Natural killer cell (primary cell): ENCODE measurements at regions not wholly inside any gene's neighbourhood (a gene's known extent, or its start where the extent isn't known, plus 50 kb on each side); places are given as distances from the start of the nearest gene placed in this dataset.

Source experiments
- ATAC-seq, 3 donors: fragments of 150-1000 bp in 2 of 3; fragments of 200-7000 bp in 1 of 3; cut with Tn5 transposase; 1 replicate in 1 of 3; 2 replicates in 2 of 3; pipeline ENCODE4 v1.10.0; 2021; ENCODE audit warnings: mild to moderate bottlenecking in 2 of 3, moderate library complexity in 2 of 3
- DNase-seq, 2 donors: peaks; one replicate each; pipeline versions ENCODE4 v3.0.0 to v3.0.0-alpha.2; 2013 to 2021; ENCODE audit warnings: mixed read lengths in 1 of 2
- H3K27ac ChIP-seq: one replicate; pipeline ENCODE4 v1.5.1; 2013; ENCODE audit warnings: mild to moderate bottlenecking, low read length
- H3K27me3 ChIP-seq: one replicate; pipeline ENCODE4 v1.6.1; 2013; ENCODE audit warnings: low read length; ENCODE audit not compliant: control insufficient read depth, insufficient read depth
- H3K36me3 ChIP-seq: one replicate; pipeline ENCODE4 v1.6.1; 2013; ENCODE audit warnings: low read length; ENCODE audit not compliant: control insufficient read depth, insufficient read depth
- H3K4me1 ChIP-seq: one replicate; pipeline ENCODE4 v1.6.1; 2013; ENCODE audit warnings: low read length; ENCODE audit not compliant: control insufficient read depth, insufficient read depth
- H3K4me3 ChIP-seq: one replicate; pipeline ENCODE4 v1.5.1; 2013; ENCODE audit warnings: low read length
- H3K9me3 ChIP-seq: one replicate; pipeline ENCODE4 v1.6.1; 2013; ENCODE audit warnings: low read length; ENCODE audit not compliant: control insufficient read depth, insufficient read depth
- H3K27ac Mint-ChIP-seq, 2 donors: one replicate each; pipeline ENCODE4 v1.8.0; 2022; ENCODE audit warnings: mild to moderate bottlenecking in 2 of 2, mixed read lengths in 2 of 2, moderate library complexity in 1 of 2
- H3K27me3 Mint-ChIP-seq, 2 donors: one replicate each; pipeline ENCODE4 v1.8.0; 2022; ENCODE audit warnings: low read depth in 2 of 2, mixed read lengths in 2 of 2
- H3K36me3 Mint-ChIP-seq: one replicate; pipeline ENCODE4 v1.8.0; 2022; ENCODE audit warnings: mixed read lengths
- H3K4me1 Mint-ChIP-seq, 2 donors: one replicate each; pipeline ENCODE4 v1.8.0; 2022; ENCODE audit warnings: mixed read lengths in 2 of 2
- H3K4me3 Mint-ChIP-seq: one replicate; pipeline ENCODE4 v1.8.0; 2022; ENCODE audit warnings: mild to moderate bottlenecking, moderate library complexity, mixed read lengths
- H3K9me3 Mint-ChIP-seq, 2 donors: one replicate each; pipeline ENCODE4 v1.8.0; 2022; ENCODE audit warnings: mixed read lengths in 2 of 2
- CTCF ChIP-seq: fragments of 200-600 bp; IDR thresholded peaks from one replicate; pipeline ENCODE4 v1.8.0; 2022; ENCODE audit warnings: antibody characterized with exemption
- WGBS: methylation state at CpG from one replicate; pipeline ENCODE4 v1.1.7; 2013; ENCODE audit warnings: missing lambda C conversion rate; ENCODE audit not compliant: insufficient coverage; 5-methylcytosine and 5-hydroxymethylcytosine counted together
- intact Hi-C: fragments of 100-400 bp; cut with micrococcal nuclease; formaldehyde crosslinking; loops from one replicate; pipeline ENCODE4 v1.14.2; 2022

- Mint-ChIP-seq H3K36me3 (no peaks in the 10 kb centered on the region), H3K4me3 (no peak overlapping the region), H3K27me3 (no peaks in the 10 kb centered on the region), H3K9me3 (peaks cover 0 to 2% of the 10 kb centered on the region in 2 donors), H3K27ac (no peak overlapping the region), H3K4me1 (no peaks in the 10 kb centered on the region)
- no peak overlapping the region for H3K27ac ChIP-seq
- TF ChIP-seq CTCF = no peak
- no peak overlapping the region for H3K4me3 ChIP-seq
- intact Hi-C loops = no loop called here
- H3K27me3 ChIP-seq = no peaks in the 10 kb centered on the region
- 86% methylated on average over 4 of the region's 4 CpGs for WGBS
- H3K36me3 ChIP-seq = no peaks in the 10 kb centered on the region
- H3K4me1 ChIP-seq = no peaks in the 10 kb centered on the region
- DNase-seq (no peak), ATAC-seq (no peak)
- no peaks in the 10 kb centered on the region for H3K9me3 ChIP-seq
These were observed 222.0 kb upstream of the CPNE8 start for GRCh38 chr12:39127401-39127800.

- H3K4me1 ChIP-seq = no peaks in the 10 kb centered on the region
- H3K4me3 ChIP-seq = no peak overlapping the region
- Mint-ChIP-seq H3K4me3 (no peak overlapping the region), H3K4me1 (no peaks in the 10 kb centered on the region), H3K9me3 (peaks cover 2 to 3% of the 10 kb centered on the region in 2 donors), H3K27me3 (no peaks in the 10 kb centered on the region), H3K36me3 (no peaks in the 10 kb centered on the region), H3K27ac (no peak overlapping the region)
- 38% methylated on average over 1 of the region's 2 CpGs for WGBS
- TF ChIP-seq CTCF = no peak
- no peak for ATAC-seq
- no peak overlapping the region for H3K27ac ChIP-seq
- DNase-seq = no peak
- no peaks in the 10 kb centered on the region for H3K9me3 ChIP-seq
- intact Hi-C loops = no loop called here
- H3K36me3 ChIP-seq = no peaks in the 10 kb centered on the region
- H3K27me3 ChIP-seq = no peaks in the 10 kb centered on the region
These were observed 220.2 kb upstream of the CPNE8 start for GRCh38 chr12:39125566-39125965.

- Histone ChIP-seq H3K4me3 (no peak overlapping the region), H3K4me1 (no peaks in the 10 kb centered on the region), H3K36me3 (no peaks in the 10 kb centered on the region), H3K9me3 (no peaks in the 10 kb centered on the region), H3K27me3 (no peaks in the 10 kb centered on the region), H3K27ac (no peak overlapping the region)
- Mint-ChIP-seq H3K9me3 (peaks cover 2 to 3% of the 10 kb centered on the region in 2 donors), H3K36me3 (no peaks in the 10 kb centered on the region), H3K27me3 (no peaks in the 10 kb centered on the region), H3K4me3 (no peak overlapping the region), H3K27ac (no peak overlapping the region), H3K4me1 (no peaks in the 10 kb centered on the region)
- 90% methylated on average over 6 of the region's 6 CpGs for WGBS
- ATAC-seq (no peak), DNase-seq (no peak)
- intact Hi-C loops = no loop called here
- TF ChIP-seq CTCF = no peak
These were observed 219.4 kb upstream of the CPNE8 start for GRCh38 chr12:39124768-39125167.

- no peaks in the 10 kb centered on the region for H3K4me1 Mint-ChIP-seq
These were observed 218.3 kb upstream of the CPNE8 start for GRCh38 chr12:39123580-39124253.

More at GRCh38 chr12:39123580-39124253, 218.3 kb upstream of the CPNE8 start:
- Mint-ChIP-seq H3K4me3 (no peak overlapping the region), H3K27me3 (no peaks in the 10 kb centered on the region), H3K36me3 (no peaks in the 10 kb centered on the region), H3K9me3 (peaks cover 2 to 3% of the 10 kb centered on the region in 2 donors), H3K27ac (no peak overlapping the region)
- no peaks in the 10 kb centered on the region for H3K27me3 ChIP-seq
- no peaks in the 10 kb centered on the region for H3K36me3 ChIP-seq
- H3K4me1 ChIP-seq = no peaks in the 10 kb centered on the region
- 100% methylated on average over 1 of the region's 2 CpGs for WGBS
- ATAC-seq (no peak), DNase-seq (no peak)
- no peaks in the 10 kb centered on the region for H3K9me3 ChIP-seq
- H3K4me3 ChIP-seq = no peak overlapping the region
- no peak for TF ChIP-seq CTCF
- no peak overlapping the region for H3K27ac ChIP-seq
- intact Hi-C loops = no loop called here
